Lower leg skin (tissue), 4 donors: ENCODE measurements at regions not wholly inside any gene's neighbourhood (a gene's known extent, or its start where the extent isn't known, plus 50 kb on each side); places are given as distances from the start of the nearest gene placed in this dataset.

Source experiments
- DNase-seq, 2 donors: peaks; one replicate each; pipeline ENCODE4 v3.0.0-alpha.2; 2019; ENCODE audit warnings: low spot score in 2 of 2
- H3K4me3 ChIP-seq: fragments of 200-600 bp; sonication (generic); 2 replicates; pipeline ENCODE4 v1.5.1; 2017; ENCODE audit warnings: mild to moderate bottlenecking, low read depth; ENCODE audit not compliant: poor library complexity, severe bottlenecking
- CTCF ChIP-seq, 3 donors: fragments of 450-650 bp; IDR thresholded peaks; one replicate each; pipeline ENCODE4 v1.5.1; 2016; ENCODE audit warnings: antibody characterized with exemption in 3 of 3, mild to moderate bottlenecking in 3 of 3, moderate library complexity in 2 of 3
- POLR2A ChIP-seq, 2 donors: fragments of 450-650 bp; IDR thresholded peaks; one replicate each; pipeline ENCODE4 v1.6.1; 2016 to 2017; ENCODE audit warnings: antibody characterized with exemption in 2 of 2, mild to moderate bottlenecking in 1 of 2, moderate library complexity in 1 of 2
- WGBS, 2 donors: methylation state at CpG; one replicate each; pipeline ENCODE4 v1.1.5; 2018; 5-methylcytosine and 5-hydroxymethylcytosine counted together
- intact Hi-C: fragments of 100-400 bp; cut with DNase I; formaldehyde crosslinking; loops from one replicate; pipeline ENCODE4 v1.15.0; 2023; ENCODE audit warnings: low total_unique reads

GRCh38 chr12:91339106-91339505 is 156.5 kb upstream of the DCN start:
- DNase-seq = no peak
- H3K4me3 ChIP-seq = no peak overlapping the region
- TF ChIP-seq CTCF (IDR thresholded peaks at IDR 0.05) (no peak), POLR2A (IDR thresholded peaks at IDR 0.05) (no peak)
- intact Hi-C loops = no loop called here
- 89 to 91% methylated on average over 2 of the region's 2 CpGs for whole genome bisulfite sequencing, 2 donors

- no peak for TF ChIP-seq POLR2A (IDR thresholded peaks at IDR 0.05)
- TF ChIP-seq CTCF (IDR thresholded peaks at IDR 0.05) = no peak
- DNase-seq = no peak
- intact Hi-C loops = no loop called here
- H3K4me3 ChIP-seq = no peak overlapping the region
- WGBS, 2 donors = 82 to 87% methylated on average over 1 of the region's 1 CpG
Measured at GRCh38 chr12:91335699-91336098, 153.1 kb upstream of the DCN start.

- DNase-seq = no peak
Measured at GRCh38 chr12:91333966-91334365, 151.3 kb upstream of the DCN start.

GRCh38 chr12:91332302-91332701 is 149.7 kb upstream of the DCN start:
- TF ChIP-seq POLR2A (IDR thresholded peaks at IDR 0.05) (no peak), CTCF (IDR thresholded peaks at IDR 0.05) (no peak)
- no peak for DNase-seq
- intact Hi-C loops = no loop called here
- no peak overlapping the region for H3K4me3 ChIP-seq
- 88 to 91% methylated on average over 1 of the region's 1 CpG for WGBS, 2 donors

More at GRCh38 chr12:91333966-91334365, 151.3 kb upstream of the DCN start:
- TF ChIP-seq CTCF (IDR thresholded peaks at IDR 0.05) = no peak
- no peak overlapping the region for H3K4me3 ChIP-seq
- intact Hi-C loops = no loop called here

GRCh38 chr12:91331371-91331770 is 148.8 kb upstream of the DCN start:
- no peak overlapping the region for H3K4me3 ChIP-seq
- intact Hi-C loops = no loop called here
- DNase-seq = no peak
- TF ChIP-seq POLR2A (IDR thresholded peaks at IDR 0.05) (no peak), CTCF (IDR thresholded peaks at IDR 0.05) (no peak)
- WGBS, 2 donors = 56 to 69% methylated on average over 2 of the region's 2 CpGs

- WGBS, 2 donors = 74% methylated on average over 3 of the region's 3 CpGs
- no peak for TF ChIP-seq POLR2A (IDR thresholded peaks at IDR 0.05)
- TF ChIP-seq CTCF (IDR thresholded peaks at IDR 0.05) = no peak
- no peak overlapping the region for H3K4me3 ChIP-seq
- intact Hi-C loops = loop anchor here (10.0 kb wide), 2 partner anchors 154 to 354 kb away; no protein-coding TSS in a partner anchor
- DNase-seq = no peak
Measured at GRCh38 chr12:91328451-91328850, 145.8 kb upstream of the DCN start.
